ENCODE measurements at regions not wholly inside any gene's neighbourhood (a gene's known extent, or its start where the extent isn't known, plus 50 kb on each side); places are given as distances from the start of the nearest gene placed in this dataset.

DNA sequence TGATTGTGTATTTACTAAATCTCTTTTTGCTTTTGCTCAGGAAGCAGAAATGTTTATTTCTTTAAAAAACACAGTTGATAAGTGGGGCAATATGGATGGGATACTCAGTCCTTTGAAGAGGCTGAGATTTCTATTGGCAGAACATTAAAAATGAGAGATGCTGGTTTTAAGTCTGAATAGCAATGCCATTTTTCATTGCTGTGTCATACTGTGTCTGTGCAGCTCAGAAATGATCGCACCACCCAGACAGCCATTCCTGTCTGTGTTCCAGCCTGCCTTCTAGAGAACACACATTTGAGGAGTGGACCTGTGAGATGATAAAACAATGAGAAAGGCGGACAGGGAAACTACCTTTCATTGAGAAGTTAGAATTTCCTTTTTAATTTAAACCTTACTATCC is 231.2 kb upstream of the USP24 start:
- Histone ChIP-seq H3K9me3 (replicated peaks in 1 of 2; ENCODE audit: control insufficient read depth in 1 of 2, insufficient read depth in 1 of 2, low read length in 2 of 2) (no peaks in the 10 kb centered on the region), H3K27ac (ENCODE audit: low read depth in 1 of 2, low read length in 2 of 2) (no peak overlapping the region), H3K36me3 (replicated peaks in 1 of 2; ENCODE audit: control insufficient read depth in 1 of 2, insufficient read depth in 2 of 2, low read length in 2 of 2) (no peaks in the 10 kb centered on the region), H2AFZ (ENCODE audit: insufficient read depth, low read depth, low read length, poor library complexity, severe bottlenecking) (no peak overlapping the region), H3K4me1 (ENCODE audit: control insufficient read depth in 1 of 2, insufficient read depth in 2 of 2, low read length in 2 of 2) (no peaks in the 10 kb centered on the region), H3K9ac (ENCODE audit: insufficient read depth, low read length, poor library complexity, severe bottlenecking) (no peak overlapping the region), H3K4me3 (replicated peaks in 1 of 3; ENCODE audit: low read depth in 2 of 3, low read length in 3 of 3) (no peak overlapping the region), H4K20me1 (ENCODE audit: insufficient read depth, low read length) (no peaks in the 10 kb centered on the region), H3K27me3 (ENCODE audit: control insufficient read depth in 2 of 2, insufficient read depth in 2 of 2, low read length in 2 of 2) (no peaks in the 10 kb centered on the region), H3K79me2 (ENCODE audit: insufficient read depth, low read length) (no peaks in the 10 kb centered on the region), H3K4me2 (replicated peaks; ENCODE audit: extremely low read depth, low read length, poor library complexity, severe bottlenecking) (no peak overlapping the region)
- H3K4me1 Mint-ChIP-seq: no peaks in the 10 kb centered on the region
- intact Hi-C loops (cut with micrococcal nuclease): no loop called here
- TF ChIP-seq, protein P1, sequence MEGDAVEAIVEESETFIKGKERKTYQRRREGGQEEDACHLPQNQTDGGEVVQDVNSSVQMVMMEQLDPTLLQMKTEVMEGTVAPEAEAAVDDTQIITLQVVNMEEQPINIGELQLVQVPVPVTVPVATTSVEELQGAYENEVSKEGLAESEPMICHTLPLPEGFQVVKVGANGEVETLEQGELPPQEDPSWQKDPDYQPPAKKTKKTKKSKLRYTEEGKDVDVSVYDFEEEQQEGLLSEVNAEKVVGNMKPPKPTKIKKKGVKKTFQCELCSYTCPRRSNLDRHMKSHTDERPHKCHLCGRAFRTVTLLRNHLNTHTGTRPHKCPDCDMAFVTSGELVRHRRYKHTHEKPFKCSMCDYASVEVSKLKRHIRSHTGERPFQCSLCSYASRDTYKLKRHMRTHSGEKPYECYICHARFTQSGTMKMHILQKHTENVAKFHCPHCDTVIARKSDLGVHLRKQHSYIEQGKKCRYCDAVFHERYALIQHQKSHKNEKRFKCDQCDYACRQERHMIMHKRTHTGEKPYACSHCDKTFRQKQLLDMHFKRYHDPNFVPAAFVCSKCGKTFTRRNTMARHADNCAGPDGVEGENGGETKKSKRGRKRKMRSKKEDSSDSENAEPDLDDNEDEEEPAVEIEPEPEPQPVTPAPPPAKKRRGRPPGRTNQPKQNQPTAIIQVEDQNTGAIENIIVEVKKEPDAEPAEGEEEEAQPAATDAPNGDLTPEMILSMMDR (IDR thresholded peaks at IDR 0.05): no peak
- H3K36me3 Mint-ChIP-seq: no peaks in the 10 kb centered on the region
- H3K9me3 Mint-ChIP-seq: peaks cover 0 to 5% (median 0%) of the 10 kb centered on the region in 7 donors
- whole genome bisulfite sequencing (ENCODE audit: insufficient coverage): no CpG with 5 or more reads among the region's 2 CpGs
- no peak for DNase-seq
- no peak overlapping the region for H3K27ac Mint-ChIP-seq
- peaks cover 0 to 5% (median 4%) of the 10 kb centered on the region in 3 donors for H3K27me3 Mint-ChIP-seq (ENCODE audit: low read depth in 3 of 3)
- no peak overlapping the region for H3K4me3 Mint-ChIP-seq

DNA sequence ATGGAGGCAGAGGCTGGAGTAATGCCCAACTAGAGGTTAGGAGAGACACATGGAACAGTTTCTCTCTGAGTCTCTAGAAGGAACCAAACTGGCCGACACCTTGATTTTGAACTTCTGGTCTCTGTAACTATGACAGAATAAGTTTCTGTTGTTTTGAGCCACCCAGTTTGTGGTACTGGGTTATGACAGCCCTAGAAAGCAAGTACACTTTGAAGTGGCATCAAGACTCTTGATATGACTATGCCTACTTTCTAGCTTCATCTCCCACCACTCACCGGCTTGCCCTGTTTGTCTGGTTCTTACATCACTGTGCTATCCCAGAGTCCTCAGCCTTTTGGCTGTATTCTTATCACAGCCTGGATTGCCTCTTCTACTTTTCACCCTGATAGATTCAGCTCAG is 230.3 kb upstream of the USP24 start:
- no peaks in the 10 kb centered on the region for H3K79me2 ChIP-seq (ENCODE audit: insufficient read depth, low read length)
- 96% methylated on average over 2 of the region's 2 CpGs for WGBS (ENCODE audit: insufficient coverage)
- DNase-seq: no peak
- Mint-ChIP-seq H3K4me3 (no peak overlapping the region), H3K36me3 (no peaks in the 10 kb centered on the region), H3K27ac (no peak overlapping the region), H3K4me1 (no peaks in the 10 kb centered on the region), H3K27me3 (ENCODE audit: low read depth in 3 of 3) (peaks cover 0 to 6% (median 3%) of the 10 kb centered on the region in 3 donors), H3K9me3 (peaks cover 0 to 5% (median 0%) of the 10 kb centered on the region in 7 donors)
- H3K4me1 ChIP-seq (ENCODE audit: control insufficient read depth in 1 of 2, insufficient read depth in 2 of 2, low read length in 2 of 2): no peaks in the 10 kb centered on the region
- no peak overlapping the region for H3K9ac ChIP-seq (ENCODE audit: insufficient read depth, low read length, poor library complexity, severe bottlenecking)
- H3K27me3 ChIP-seq (ENCODE audit: control insufficient read depth in 2 of 2, insufficient read depth in 2 of 2, low read length in 2 of 2): no peaks in the 10 kb centered on the region
- no peak overlapping the region for H3K4me3 ChIP-seq (replicated peaks in 1 of 3; ENCODE audit: low read depth in 2 of 3, low read length in 3 of 3)
- H3K27ac ChIP-seq (ENCODE audit: low read depth in 1 of 2, low read length in 2 of 2): no peak overlapping the region
- H3K9me3 ChIP-seq (replicated peaks in 1 of 2; ENCODE audit: control insufficient read depth in 1 of 2, insufficient read depth in 1 of 2, low read length in 2 of 2): no peaks in the 10 kb centered on the region
- H3K4me2 ChIP-seq (replicated peaks; ENCODE audit: extremely low read depth, low read length, poor library complexity, severe bottlenecking): no peak overlapping the region
- H3K36me3 ChIP-seq (replicated peaks in 1 of 2; ENCODE audit: control insufficient read depth in 1 of 2, insufficient read depth in 2 of 2, low read length in 2 of 2): no peaks in the 10 kb centered on the region
- intact Hi-C loops (cut with micrococcal nuclease): no loop called here
- TF ChIP-seq, protein P1 (IDR thresholded peaks at IDR 0.05): no peak
- H2AFZ ChIP-seq (ENCODE audit: insufficient read depth, low read depth, low read length, poor library complexity, severe bottlenecking): no peak overlapping the region
- H4K20me1 ChIP-seq (ENCODE audit: insufficient read depth, low read length): no peaks in the 10 kb centered on the region

Measured in CD14-positive monocyte (primary cell).